ENCODE measurements at regions not wholly inside any gene's neighbourhood (a gene's known extent, or its start where the extent isn't known, plus 50 kb on each side); places are given as distances from the start of the nearest gene placed in this dataset.
A peak's percentile ranks its signal among the peaks of the same experiment; 100 is the strongest.

- H3K27ac Mint-ChIP-seq (ENCODE audit: unreplicated experiment), result no peak overlapping the region
- TF ChIP-seq CTCF (IDR thresholded peaks at IDR 0.05; ENCODE audit: partially characterized antibody, unreplicated experiment), result no peak
Observed at GRCh38 chr4:82047731-82048130, 326.1 kb downstream of the HNRNPD start.

GRCh38 chr4:82046796-82047195, 327.0 kb downstream of the HNRNPD start:
- Mint-ChIP-seq H3K9me3 (ENCODE audit: unreplicated experiment) (peaks cover 8% of the 10 kb centered on the region), H3K36me3 (ENCODE audit: unreplicated experiment) (no peaks in the 10 kb centered on the region), H3K4me3 (ENCODE audit: unreplicated experiment) (no peak overlapping the region), H3K27ac (ENCODE audit: unreplicated experiment) (no peak overlapping the region), H3K27me3 (ENCODE audit: unreplicated experiment) (peaks cover 6% of the 10 kb centered on the region), H3K4me1 (ENCODE audit: low read depth, unreplicated experiment) (peaks cover 8% of the 10 kb centered on the region)
- TF ChIP-seq CTCF (IDR thresholded peaks at IDR 0.05; ENCODE audit: partially characterized antibody, unreplicated experiment), result no peak
- DNase-seq, result no peak

More at GRCh38 chr4:82047731-82048130, 326.1 kb downstream of the HNRNPD start:
- peaks cover 7% of the 10 kb centered on the region for H3K4me1 Mint-ChIP-seq (ENCODE audit: low read depth, unreplicated experiment)
- H3K9me3 Mint-ChIP-seq (ENCODE audit: unreplicated experiment), result peaks cover 10% of the 10 kb centered on the region
- H3K27me3 Mint-ChIP-seq (ENCODE audit: unreplicated experiment), result peaks cover 6% of the 10 kb centered on the region
- no peak overlapping the region for H3K4me3 Mint-ChIP-seq (ENCODE audit: unreplicated experiment)
- no peaks in the 10 kb centered on the region for H3K36me3 Mint-ChIP-seq (ENCODE audit: unreplicated experiment)
- no peak for DNase-seq

GRCh38 chr4:82045267-82045666, 328.5 kb downstream of the HNRNPD start:
- no peaks in the 10 kb centered on the region for H3K36me3 Mint-ChIP-seq (ENCODE audit: unreplicated experiment)
- TF ChIP-seq CTCF (IDR thresholded peaks at IDR 0.05; ENCODE audit: partially characterized antibody, unreplicated experiment), result no peak
- H3K27me3 Mint-ChIP-seq (ENCODE audit: unreplicated experiment), result peaks cover 3% of the 10 kb centered on the region
- DNase-seq, result no peak
- H3K4me3 Mint-ChIP-seq (ENCODE audit: unreplicated experiment), result peak overlapping the region; percentile 65
- H3K4me1 Mint-ChIP-seq (ENCODE audit: low read depth, unreplicated experiment), result peaks cover 8% of the 10 kb centered on the region
- peak overlapping the region; percentile 16 for H3K27ac Mint-ChIP-seq (ENCODE audit: unreplicated experiment)
- H3K9me3 Mint-ChIP-seq (ENCODE audit: unreplicated experiment), result peaks cover 8% of the 10 kb centered on the region

GRCh38 chr4:82044141-82044993, 329.4 kb downstream of the HNRNPD start:
- peaks cover 3% of the 10 kb centered on the region for H3K27me3 Mint-ChIP-seq (ENCODE audit: unreplicated experiment)
- peaks cover 8% of the 10 kb centered on the region for H3K4me1 Mint-ChIP-seq (ENCODE audit: low read depth, unreplicated experiment)
- peaks cover 8% of the 10 kb centered on the region for H3K9me3 Mint-ChIP-seq (ENCODE audit: unreplicated experiment)
- DNase-seq, result peak; percentile 78
- H3K36me3 Mint-ChIP-seq (ENCODE audit: unreplicated experiment), result no peaks in the 10 kb centered on the region
- peak overlapping the region; percentile 65 for H3K4me3 Mint-ChIP-seq (ENCODE audit: unreplicated experiment)
- no peak overlapping the region for H3K27ac Mint-ChIP-seq (ENCODE audit: unreplicated experiment)
- TF ChIP-seq CTCF (IDR thresholded peaks at IDR 0.05; ENCODE audit: partially characterized antibody, unreplicated experiment), result no peak

- TF ChIP-seq CTCF (IDR thresholded peaks at IDR 0.05; ENCODE audit: partially characterized antibody, unreplicated experiment), result no peak
- DNase-seq, result no peak
- Mint-ChIP-seq H3K9me3 (ENCODE audit: unreplicated experiment) (peaks cover 8% of the 10 kb centered on the region), H3K27me3 (ENCODE audit: unreplicated experiment) (peaks cover 3% of the 10 kb centered on the region), H3K36me3 (ENCODE audit: unreplicated experiment) (no peaks in the 10 kb centered on the region), H3K27ac (ENCODE audit: unreplicated experiment) (no peak overlapping the region), H3K4me1 (ENCODE audit: low read depth, unreplicated experiment) (peaks cover 8% of the 10 kb centered on the region), H3K4me3 (ENCODE audit: unreplicated experiment) (peak overlapping the region; percentile 91)
Observed at GRCh38 chr4:82043809-82044137, 330.0 kb downstream of the HNRNPD start.
